ENCODE measurements at regions not wholly inside any gene's neighbourhood (a gene's known extent, or its start where the extent isn't known, plus 50 kb on each side); places are given as distances from the start of the nearest gene placed in this dataset.

DNA sequence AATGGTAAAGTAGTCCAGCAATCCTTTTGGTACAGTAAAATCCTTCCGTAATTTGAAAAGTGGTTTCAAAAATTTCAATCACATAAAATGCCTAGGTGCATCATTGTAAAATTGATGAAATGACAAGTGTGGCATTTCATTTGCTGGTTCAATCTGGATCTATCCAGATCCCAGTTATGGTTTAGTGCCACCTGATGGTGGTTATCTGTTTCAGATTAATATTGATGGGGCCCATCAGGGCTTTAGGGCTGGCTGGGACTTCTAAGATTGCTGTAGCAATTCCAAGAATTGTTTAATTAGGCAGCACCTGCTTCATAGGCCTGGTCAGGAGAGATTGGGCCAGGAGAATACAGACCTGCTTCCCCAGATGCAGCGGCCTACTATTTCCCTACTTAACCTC is 55.5 kb upstream of the PIK3C3 start:
- TF ChIP-seq, protein P1, sequence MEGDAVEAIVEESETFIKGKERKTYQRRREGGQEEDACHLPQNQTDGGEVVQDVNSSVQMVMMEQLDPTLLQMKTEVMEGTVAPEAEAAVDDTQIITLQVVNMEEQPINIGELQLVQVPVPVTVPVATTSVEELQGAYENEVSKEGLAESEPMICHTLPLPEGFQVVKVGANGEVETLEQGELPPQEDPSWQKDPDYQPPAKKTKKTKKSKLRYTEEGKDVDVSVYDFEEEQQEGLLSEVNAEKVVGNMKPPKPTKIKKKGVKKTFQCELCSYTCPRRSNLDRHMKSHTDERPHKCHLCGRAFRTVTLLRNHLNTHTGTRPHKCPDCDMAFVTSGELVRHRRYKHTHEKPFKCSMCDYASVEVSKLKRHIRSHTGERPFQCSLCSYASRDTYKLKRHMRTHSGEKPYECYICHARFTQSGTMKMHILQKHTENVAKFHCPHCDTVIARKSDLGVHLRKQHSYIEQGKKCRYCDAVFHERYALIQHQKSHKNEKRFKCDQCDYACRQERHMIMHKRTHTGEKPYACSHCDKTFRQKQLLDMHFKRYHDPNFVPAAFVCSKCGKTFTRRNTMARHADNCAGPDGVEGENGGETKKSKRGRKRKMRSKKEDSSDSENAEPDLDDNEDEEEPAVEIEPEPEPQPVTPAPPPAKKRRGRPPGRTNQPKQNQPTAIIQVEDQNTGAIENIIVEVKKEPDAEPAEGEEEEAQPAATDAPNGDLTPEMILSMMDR (IDR thresholded peaks at IDR 0.05): no peak
- TF ChIP-seq POLR2A (IDR thresholded peaks at IDR 0.05): no peak
- no peak for TF ChIP-seq EP300 (IDR thresholded peaks at IDR 0.05)
- no peak for TF ChIP-seq POLR2AphosphoS5 (IDR thresholded peaks at IDR 0.05)
